ENCODE measurements at regions not wholly inside any gene's neighbourhood (a gene's known extent, or its start where the extent isn't known, plus 50 kb on each side); places are given as distances from the start of the nearest gene placed in this dataset.
"Not testable (repeated sequence)": the region's sequence is repeated elsewhere in the genome, so short reads cannot be mapped to it uniquely, and the experiment has no call there.

DNA sequence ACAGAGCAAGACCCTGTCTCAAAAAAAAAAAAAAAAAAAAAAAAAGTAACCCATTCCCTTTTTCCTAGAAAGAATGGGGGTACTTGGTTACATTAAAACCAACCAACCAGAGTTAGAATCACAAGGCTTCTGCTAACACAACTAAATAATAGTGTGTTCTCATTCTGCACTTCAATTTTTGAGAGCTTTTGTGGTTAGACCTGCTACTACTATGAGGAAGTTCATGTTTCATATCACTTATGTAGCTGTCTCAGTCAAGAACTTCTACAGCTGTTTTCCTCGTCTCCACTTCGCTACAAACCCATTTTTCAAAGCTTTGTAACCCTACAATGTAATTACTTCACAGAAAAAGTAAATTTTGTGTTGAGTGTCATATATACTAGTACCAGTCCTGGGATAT lies 58.3 kb downstream of the PDHA2 start:
- no peak for DNase-seq (ENCODE audit: low spot score)

DNA sequence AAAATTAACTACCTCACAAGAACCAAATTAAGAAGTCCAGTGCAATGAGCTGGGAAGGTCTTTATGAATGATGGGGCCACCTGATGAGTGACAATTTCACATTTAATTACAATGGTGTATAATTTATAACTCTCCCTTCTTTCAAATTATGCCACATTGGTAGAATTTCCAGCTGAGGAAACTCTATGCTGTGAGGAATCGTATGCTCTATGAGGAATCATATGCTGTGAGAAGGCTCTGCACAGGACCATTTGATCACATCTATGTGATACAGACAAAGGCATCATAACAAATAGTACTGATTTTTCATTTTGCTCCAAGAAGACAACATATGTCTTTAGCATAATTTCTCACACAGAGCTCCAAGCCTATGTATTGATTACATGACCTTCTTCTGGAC lies 69.3 kb downstream of the PDHA2 start:
- DNase-seq (ENCODE audit: low spot score) = no peak

DNA sequence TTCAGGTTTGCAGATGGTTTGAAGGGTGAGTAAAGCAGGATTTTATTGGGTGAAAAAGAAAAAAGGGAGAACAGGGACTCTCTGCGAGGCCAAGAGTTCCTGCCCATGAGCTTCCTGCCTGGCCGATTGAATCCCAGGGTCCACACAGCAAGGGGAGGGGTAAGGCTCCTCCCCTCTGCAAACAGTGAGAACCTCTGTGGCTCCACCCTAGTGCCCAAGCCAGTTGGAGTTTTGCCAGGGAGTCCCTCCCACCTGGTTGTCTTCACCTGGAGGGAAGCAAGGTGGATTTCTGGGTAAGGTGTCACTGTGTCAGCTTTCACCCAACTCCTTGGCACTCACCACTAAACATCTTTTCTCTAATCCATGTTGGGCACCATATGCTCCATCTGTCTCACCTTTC lies 70.9 kb downstream of the PDHA2 start:
- no peak for DNase-seq (ENCODE audit: low spot score)

DNA sequence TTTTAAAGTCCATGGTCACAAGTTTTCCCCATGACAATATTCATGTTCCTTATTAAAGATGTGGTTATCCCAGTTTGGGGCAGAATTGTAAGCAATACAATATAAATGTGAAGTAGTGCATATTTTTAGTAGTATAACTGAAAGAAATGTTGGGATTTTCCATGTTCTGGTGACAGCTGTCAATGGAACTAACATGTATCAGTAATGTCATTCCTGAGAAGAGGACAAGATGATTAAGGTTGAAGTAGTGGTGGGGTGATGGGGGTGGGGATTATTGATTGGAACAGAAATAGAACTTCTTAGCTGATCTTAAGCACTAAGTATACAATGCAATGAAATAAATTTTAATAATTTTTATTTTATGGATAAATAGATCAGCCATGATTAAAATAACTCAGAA lies 81.6 kb downstream of the PDHA2 start:
- DNase-seq (ENCODE audit: low spot score) = no peak

DNA sequence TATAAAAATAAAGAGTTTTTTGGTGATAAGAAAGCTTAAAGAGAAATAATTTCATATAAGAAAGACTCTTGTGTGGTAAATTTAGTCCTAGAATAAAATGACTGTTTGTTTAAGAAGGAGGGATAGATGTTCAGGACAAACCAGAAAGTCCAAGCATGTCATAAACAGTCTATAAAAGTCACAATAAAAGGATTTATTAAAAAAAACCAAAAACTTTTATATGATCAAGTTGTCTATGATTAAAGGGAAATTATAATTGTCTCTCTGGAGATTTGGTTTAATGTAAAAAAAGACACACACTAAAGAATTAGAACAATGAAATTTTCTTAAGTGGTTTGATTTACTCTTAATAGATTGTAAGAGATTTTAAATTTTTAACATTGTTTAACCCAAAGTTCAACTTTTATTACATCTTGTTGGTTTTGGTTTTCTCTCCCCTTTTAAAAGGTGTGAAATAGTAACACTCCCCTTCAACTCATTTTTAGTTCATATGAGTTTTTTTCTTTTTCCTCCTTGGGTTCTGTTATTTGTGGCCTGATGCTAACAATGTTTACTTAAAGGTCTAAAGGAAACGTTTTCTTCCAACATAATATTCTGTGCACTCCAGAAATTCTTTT lies 89.7 kb downstream of the PDHA2 start:
- no peak for DNase-seq (ENCODE audit: low spot score)

DNA sequence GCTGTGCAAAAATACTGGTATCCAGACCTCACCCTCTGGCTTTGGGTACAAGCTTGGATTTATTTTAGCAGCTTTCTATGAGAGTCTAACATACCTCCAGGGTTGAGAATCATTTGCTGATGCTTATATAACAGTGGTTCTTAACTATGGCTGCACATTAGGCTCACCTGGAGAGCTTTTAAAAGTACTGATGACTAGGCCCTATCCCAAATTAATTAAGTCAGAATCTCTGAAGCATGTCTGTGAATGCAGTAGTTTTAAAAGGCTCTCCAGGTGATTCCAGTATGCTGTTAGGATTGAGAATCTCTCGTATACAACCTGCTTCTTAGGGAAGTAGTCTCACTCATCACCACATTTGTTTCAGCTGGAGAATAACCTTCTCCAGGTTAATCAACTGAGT lies 99.2 kb downstream of the PDHA2 start:
- no peak for DNase-seq (ENCODE audit: low spot score)

DNA sequence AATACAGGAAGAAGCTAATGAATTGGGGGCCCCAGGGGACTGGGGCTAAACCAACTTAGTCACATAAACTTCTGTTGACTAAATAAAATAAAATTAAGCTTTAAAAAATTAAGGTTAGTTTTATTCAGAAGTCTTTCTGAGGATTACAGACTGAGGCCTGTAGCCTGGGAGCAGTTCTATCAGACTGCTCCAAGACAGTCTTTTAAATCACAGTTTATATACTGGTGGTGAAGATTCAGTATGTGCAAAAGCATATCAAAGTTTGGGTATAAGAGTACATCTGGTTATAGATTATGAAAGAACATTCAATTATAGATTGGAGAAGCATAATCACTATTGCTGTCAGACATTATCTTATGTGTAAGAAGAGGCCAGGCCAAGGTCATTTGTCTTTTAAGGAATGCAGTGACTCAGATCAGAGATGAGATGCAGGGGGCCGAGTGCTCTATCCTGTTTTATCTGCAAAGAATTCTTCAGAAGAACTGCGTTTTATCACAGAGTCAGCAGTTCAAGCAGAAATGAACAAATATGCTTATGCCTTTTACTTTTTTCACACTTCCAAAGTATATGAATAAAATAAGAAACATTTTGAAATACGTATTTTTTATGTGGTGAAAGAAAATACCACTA lies 109.4 kb downstream of the PDHA2 start:
- DNase-seq (ENCODE audit: low spot score) = peak; percentile 89

DNA sequence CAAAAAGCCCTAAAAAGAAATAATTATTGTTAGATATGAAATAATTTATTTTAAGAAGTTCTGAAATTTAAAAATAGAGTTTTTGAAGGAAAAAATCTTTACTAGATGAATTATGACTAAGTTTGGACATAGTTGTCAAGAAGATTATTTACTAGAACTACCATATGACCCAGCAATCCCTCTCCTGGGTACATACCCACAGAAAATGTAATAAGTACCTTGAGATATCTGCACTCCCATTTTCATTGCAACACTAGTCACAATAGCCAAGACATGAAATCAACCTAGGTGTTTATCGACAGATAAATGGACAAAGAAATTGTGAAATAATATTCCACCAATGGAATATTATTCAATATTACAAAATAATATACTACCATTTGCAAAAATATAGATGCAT lies 109.9 kb downstream of the PDHA2 start:
- DNase-seq (ENCODE audit: low spot score) = no peak

DNA sequence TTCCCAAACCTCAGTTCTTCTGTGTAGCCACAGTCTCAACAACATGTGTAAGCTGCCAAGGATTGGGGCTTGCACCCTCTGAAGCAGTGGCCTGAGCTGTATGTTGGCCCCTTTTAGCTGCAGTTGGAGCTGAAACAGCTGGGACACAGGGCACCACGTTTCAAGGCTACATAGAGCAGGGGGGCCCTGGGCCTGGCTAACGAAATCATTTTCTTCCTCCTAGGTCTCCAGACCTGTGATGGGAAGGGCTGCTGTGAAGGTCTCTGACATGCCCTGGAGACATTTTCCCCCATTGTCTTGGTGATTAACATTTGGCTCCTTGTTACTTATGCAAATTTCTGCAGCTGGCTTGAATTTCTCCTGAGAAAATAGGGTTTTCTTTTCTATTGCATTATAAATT lies 112.6 kb downstream of the PDHA2 start:
- not testable (repeated sequence) for DNase-seq (ENCODE audit: low spot score)

DNA sequence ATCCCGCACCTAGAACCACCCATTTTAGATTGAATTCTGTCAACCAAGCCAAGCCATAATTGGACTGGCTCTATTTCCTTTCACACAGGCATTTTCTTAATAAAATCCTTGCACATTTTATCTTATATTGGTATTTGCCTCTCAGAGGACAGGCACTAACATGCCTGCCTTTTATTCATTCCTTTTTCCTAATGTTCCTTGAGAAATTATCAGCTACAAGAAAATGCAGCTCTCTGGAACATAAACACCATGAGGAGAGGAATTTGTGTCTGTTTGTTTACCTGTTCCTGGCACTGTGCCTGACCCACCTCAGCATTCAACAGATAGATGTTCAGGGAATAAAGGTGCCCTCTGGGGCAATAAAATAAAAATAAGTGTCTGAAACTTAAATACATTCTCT lies 116.2 kb downstream of the PDHA2 start:
- no peak for DNase-seq (ENCODE audit: low spot score)

DNA sequence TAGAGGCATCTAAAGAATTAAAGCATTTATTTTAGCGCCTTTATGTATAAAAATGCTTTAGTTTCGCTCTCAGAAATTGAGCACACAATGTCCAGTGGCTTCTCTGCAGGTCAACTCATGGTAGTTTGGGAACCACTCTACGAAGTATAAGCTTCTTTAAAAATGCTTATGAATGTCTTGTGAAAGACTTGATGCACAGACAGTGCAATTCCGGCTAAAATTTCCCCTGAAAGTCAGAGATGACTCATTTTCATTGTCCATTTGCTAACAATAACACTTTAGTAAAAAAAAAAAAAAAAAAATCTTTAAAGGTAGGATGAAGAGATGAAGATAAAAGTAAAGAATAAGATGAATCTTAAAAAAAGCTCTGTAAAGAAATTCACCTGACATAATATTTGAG lies 117.2 kb downstream of the PDHA2 start:
- no peak for DNase-seq (ENCODE audit: low spot score)

DNA sequence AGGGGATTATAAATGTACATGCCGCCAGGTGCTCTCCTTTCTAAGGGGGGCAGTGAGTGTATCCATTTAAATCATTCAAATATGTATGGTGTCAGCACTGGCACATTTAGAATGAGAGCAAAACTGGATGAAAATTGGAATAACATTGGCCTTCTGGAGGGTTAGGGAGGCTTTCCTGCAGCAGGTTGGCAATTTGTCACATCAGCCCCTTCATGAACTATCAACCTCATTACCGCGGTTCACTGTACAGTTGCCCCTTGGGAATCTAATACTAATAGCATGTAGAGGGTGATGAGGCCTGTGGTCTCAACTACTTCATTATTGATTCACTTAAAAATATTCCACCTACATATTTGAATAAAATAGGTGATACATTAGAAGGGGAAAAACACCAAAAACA lies 117.9 kb downstream of the PDHA2 start:
- no peak for DNase-seq (ENCODE audit: low spot score)

DNA sequence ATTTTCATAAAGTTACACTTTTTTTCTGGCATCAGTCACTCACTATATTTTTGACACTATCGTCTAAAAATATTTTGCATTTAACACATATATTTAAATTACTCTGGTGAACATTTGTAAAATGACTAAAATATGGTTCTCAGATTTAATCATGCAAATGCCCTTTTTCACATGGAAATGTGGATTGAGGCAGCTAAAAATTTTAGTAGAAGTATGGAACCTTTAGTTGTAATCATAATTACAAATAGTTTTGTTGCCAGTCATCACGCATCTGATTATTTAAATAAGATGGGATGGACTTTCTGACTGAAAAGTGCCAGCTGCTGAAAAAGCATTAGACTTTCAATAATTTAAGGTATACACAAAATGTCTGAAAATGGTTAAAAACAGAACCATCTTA lies 119.3 kb downstream of the PDHA2 start:
- DNase-seq (ENCODE audit: low spot score) = no peak

DNA sequence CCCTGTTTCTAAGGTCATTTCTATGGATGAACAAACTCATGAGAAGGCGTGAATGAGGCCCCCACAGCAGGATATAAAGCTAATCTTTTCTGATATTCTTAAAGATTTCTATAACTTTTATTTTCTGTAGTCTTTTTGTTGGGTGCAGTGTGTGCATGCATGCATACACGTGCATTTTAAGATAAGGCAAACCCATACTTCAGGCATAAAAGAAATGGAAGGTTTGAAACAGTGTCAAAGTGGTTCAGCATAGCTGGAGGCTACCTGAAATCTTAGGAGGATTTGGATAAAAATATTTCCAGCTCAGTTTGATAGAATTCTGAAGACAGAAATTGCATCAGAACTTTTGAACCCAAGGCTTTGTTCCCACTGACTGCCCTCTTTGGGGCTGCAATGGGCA lies 119.7 kb downstream of the PDHA2 start:
- DNase-seq (ENCODE audit: low spot score) = no peak

DNA sequence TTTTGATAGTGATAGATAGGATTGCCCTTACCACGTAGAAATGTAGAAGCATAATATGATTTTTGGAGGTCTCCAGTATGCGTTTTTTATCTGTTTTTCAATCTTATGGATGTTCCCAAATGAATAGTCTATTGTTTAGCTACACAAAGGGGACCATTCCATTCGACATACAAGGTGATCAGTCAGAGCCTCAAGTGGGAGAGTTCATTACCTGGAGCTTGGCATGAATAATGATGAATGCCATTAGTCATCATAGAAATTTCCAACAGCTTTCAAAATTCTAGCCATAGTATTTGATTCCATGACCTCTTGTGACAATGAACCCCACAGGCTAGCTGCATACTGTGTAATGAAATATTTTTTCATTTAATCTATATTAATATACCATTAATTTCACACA lies 123.6 kb downstream of the PDHA2 start:
- no peak for DNase-seq (ENCODE audit: low spot score)

DNA sequence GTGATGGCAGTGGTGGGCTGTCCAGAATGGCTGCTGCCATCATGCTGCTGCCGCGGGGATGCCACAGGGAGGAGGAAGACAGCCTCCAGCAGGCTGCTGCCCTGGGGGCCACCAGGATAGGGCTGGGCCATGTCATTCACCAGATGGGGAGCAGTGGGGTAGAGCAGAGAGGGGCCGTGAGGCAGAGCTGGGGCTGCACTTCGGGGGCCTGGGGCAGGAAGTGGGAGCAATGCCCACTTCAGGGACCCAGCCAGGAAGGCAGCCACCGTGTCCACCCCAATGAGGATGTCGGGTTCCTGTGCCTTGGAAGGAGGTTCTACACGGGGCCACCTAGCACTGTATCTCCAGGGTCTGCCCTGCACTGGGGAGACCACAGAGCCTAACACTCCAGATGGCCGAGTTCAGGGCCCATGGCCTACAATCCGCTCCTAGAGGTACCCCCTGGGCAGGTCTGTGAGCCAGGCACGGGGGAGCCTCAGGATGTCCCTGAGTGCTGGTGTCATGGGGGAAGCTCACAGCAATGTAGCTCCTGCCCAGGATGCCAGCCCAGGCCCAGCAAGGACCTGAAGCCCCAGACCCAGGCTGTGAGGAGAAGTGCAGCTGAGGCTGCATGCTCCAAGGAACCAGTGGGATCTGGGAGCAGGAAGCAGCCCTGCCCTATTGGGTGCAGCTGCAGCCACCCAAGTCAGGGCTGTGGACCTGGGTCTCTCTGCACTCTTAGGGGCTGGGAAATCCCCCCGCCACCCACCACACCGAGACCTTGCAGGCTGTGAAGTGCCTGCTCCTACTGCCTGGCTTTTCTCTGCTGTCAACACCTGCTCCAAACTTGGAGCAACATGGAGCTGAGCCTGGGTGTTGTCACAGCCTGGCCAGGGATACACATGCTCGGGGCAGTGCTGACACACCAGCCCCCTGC lies 140.3 kb downstream of the PDHA2 start:
- DNase-seq (ENCODE audit: low spot score) = no peak

DNA sequence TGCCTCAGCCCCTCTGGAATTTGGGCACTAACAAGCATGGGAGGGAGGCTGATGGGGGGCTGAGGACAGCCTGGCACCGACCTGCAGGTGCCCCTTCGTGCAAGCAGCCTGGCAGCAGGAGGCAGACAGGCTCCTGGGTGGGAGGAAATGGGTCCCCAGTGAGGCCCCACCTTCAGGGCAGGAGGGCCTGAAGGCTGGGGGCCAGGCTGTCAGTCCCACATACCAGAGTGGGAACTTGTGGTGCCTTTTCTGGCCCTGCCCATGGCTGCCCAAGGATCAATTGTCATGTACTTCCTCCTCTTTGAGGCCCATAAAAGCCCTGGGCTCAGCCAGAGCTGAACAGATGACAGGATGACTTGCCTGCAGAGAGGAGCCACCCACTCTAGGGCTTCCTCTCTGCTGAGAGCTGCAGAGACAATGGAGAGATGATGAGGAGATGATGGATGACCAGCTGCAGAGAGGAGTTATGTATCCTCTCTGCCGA lies 141.0 kb downstream of the PDHA2 start:
- no peak for DNase-seq (ENCODE audit: low spot score)

DNA sequence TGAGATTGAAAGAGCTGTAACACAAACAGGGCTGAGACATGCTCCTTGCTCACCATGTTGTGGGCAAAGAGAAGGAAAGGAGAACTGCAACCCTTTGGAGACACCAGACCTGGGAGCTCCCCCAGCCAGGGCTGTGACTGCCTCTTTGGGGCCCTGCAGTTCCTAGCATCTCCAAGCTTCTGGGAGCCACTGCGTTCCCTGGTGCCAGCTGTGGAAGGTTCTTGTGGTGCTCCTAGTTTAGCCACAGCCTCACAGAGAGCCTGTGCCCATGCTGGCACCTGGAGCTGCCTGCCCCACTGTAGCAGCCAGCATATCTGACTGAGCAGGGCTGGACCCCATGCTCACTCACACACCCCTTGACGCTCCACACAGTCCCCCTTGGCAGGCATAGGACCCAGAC lies 141.7 kb downstream of the PDHA2 start:
- DNase-seq (ENCODE audit: low spot score) = no peak

DNA sequence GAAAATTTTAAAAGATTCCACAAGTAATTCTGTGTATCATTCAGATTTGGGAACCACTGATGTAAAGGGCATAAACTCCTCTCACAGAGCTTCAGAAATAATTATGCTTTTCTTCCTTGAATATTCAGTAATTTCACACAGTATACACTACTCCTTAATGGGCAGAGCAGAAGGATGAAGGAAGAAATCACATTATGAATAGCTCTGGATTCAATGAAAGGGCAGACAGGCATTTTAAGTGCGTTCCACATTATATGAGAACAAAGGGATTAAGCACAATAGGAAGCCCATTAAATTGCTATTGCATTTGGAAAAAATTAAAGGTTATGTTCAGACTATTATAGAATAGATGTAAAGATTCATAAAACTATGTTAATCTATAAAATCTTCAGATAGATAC lies 142.6 kb downstream of the PDHA2 start:
- no peak for DNase-seq (ENCODE audit: low spot score)

DNA sequence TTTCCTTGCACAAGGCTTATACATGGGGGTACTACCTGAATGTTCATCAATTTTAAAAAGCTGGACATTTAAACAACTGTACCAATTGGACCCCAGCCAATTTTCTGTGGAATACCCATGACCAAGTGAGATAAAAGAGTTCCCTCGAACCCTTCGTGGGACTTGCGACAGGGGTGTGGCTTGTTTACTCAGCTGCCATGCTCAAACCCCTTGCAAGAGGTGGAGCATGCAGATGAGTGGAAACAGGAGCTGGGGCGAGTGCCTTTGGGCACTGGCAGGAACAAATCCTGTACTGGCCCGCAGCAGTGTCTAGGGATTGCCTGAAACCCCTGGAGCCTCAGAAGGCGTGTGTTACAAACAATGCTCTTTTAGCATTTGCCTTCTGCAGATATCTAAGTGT lies 144.2 kb downstream of the PDHA2 start:
- DNase-seq (ENCODE audit: low spot score) = no peak

DNA sequence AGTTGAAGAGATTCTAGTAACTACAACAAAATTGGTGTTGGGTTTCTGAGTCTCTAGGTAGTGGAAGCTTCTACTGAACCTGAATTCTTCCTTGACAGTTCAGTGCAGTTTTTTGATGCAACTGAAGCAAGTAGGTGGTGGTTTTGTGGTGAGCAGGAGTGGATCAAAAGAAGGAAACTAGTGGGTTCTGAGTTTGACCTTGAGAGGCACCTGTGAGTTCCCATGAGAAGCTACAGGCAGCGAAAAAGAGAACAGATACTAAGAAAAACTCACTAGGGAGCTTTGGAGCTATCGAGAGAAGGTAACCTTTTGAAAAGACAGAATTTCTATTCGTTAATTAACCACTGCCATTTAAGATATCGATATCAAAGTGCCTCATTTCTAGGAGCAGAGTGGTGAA lies 145.2 kb downstream of the PDHA2 start:
- no peak for DNase-seq (ENCODE audit: low spot score)

DNA sequence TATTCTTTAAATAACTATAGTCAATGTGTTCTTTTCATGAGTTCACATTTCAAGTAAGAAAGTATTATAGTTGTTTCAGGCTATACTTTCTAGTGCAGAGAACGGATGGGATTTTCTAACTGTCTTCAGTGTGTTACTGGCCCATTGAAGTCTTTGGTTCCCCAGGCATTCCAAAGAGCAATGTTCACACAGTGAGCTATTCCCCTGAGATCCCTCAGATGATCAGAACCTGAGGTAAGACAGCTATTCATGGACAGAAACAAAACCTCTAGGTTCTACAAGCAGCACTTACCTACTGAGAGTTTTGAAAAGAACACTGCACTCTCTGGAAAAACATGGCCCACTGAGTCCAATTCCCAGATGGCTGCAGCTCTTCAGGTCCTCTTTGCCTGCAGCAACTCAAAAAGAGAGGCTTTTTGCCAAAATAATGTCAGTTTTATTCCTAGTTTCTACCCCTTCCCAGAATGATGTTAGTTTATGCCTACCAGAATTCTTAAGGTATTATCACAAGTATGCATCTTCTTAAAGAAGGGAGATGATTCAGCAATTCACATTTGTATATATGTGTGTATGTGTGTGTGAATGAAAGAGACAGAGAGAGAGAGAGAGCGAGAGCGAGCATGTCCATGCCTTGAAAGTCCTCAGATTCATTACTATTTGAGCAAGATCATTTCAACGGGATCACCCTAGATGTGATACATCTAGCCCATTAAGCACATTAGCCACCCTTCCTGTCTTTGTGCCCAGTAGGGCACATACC lies 146.1 kb downstream of the PDHA2 start:
- peak; percentile 10 for DNase-seq (ENCODE audit: low spot score)
